Kidney tubule cell (primary cell): ENCODE measurements at regions not wholly inside any gene's neighbourhood (a gene's known extent, or its start where the extent isn't known, plus 50 kb on each side); places are given as distances from the start of the nearest gene placed in this dataset.
A peak's percentile ranks its signal among the peaks of the same experiment; 100 is the strongest.

Experiments used
- DNase-seq: peaks from one replicate; pipeline ENCODE4 v3.0.0-alpha.2; 2018; ENCODE audit warnings: low spot score

DNA sequence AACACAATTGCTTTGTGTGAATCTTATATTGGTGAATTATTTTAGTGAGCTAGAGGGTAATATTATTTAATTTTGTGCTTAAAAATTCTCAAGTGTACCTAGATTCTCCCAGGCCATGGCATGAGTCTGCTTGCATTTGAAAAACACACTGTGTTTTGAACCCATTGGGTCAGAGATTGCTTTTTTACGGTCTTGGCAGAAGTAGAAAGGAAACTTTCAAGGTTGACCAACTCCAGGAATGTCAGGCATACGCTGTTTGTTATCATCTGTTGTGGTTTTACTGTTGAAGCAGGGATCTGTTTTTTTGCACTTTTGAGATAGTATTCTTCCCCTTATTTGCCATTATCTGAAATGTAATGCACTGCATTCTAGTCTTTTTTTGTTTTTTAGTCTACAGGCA lies 377.4 kb downstream of the RPRM start:
- DNase-seq: peak; percentile 62

DNA sequence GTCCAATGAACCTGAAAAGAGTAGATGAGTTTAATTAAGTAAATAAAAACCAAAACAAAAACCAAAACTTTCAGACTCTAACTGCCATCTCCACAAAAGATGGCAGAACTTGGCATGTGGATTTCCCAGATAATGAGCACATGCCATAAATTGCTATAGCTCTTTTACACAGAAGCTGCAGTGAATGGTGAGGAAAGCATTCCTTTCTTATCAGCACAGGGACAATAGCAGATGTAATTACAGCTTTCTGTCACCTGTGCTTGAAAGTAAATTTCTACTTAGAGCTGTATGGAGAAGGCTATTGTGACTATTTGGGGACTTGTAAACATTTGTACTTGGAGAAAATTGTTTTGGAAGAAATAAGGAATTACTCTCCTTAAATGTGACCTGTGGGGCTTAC lies 378.4 kb downstream of the RPRM start:
- no peak for DNase-seq

DNA sequence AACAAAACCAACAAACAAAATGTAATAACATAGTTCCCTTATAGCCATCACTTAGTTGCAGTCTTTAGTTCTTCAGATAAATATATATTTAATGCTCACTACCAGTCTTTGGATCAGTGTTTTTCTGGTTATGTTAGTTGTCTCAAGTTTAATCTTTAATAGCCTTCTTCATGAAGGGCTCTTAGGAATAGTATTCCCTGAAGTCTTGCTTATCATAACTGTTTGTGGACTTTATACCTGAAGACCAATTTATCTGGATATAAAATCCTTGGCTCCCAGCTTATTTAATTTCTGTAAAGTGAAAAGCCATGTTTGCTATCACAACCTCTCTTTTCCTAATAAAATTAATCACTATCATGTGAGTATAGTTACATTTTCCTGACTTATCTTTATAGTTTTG lies 379.7 kb downstream of the ARL6IP6 start:
- DNase-seq: no peak

DNA sequence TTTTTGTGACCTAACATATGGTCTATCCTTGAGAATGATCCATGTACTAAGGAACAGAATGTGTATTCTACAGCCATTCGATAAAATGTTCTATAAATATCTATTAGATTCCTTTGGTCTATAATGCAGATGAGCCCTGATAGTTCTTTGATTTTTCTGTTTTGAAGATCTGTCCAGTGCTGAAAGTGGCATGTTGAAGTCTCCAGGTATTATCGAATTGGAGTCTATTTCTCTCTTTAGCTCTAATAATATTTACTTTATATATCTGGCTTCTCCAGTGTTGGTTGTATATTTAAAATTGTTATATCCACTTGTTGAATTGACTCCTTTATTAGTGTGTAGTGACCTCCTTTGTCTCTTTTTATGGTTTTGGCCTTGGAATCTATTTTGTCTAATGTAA lies 377.9 kb downstream of the ARL6IP6 start:
- no peak for DNase-seq

DNA sequence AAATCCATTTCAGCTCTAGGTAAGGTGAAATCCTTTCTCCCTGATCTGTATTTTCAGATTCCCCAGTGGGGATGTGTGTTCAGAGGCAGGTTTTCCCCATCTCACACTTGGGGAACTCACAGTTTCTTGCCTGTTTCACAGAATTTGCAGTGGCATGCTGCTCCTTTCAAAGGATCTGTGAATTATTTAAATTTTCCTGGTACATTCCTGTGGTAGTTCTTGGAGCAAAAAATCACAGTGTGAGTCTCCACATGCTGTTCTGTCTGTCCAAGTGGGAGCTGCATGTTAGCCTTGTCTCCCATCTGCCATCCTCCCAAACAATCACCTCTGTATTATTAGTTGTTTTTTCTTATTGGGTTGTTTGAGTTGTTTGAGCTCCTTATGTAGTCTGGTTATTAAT lies 372.9 kb downstream of the ARL6IP6 start:
- DNase-seq: no peak

DNA sequence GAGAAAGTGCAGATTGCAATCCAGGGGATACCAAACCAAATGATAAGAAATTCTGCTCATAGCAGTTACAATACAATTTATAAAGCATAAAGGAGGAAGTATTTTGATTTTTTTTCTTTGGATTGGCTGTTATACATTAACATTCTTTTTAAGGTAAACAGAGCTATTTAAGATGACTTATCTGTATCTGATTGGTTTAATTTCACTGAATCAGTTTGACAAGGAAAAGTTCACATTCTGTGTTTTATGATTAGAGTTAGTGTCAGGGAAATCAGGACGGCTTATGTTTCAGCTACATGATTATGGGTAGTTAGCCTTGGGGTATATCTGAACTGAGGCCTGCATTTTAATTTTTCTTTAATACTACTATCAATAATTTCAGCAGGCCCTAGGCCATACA lies 360.9 kb downstream of the ARL6IP6 start:
- no peak for DNase-seq

DNA sequence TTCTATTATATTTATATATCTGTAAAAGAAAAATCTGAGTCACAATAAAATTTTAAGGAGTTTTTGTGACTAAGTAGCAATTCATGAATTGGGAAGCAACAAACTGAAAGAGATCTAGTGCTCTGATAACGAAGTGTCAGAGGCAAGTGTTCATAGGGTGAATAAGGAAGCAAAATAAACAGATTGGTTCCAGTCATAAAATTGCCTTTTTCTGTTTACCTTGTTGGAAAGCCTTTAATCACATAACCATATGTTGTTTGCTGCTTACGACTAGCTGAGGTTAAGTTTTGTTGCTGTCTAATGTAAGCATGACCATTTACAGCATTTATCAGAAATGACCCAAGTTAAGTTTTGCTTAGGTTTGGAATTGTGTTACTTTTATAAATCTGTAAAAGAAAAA lies 358.9 kb downstream of the ARL6IP6 start:
- DNase-seq: no peak

DNA sequence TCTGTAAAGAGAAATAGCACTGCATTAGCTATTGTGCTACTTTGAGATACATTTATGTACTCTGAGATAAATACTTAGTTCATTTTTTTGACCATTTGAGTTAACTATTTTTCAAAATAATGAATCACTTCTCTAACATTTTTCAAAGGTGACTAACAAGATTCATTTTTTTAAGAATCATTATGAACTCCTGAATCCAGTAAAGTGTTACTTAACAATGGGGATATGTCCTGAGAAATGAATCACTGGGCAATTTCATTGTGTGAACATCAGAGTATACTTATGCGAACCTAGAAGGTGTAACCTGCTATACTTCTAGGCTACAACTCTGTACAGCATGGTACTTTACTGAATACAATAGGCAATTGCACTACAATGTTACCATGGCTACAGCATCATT lies 355.8 kb downstream of the ARL6IP6 start:
- peak; percentile 26 for DNase-seq

DNA sequence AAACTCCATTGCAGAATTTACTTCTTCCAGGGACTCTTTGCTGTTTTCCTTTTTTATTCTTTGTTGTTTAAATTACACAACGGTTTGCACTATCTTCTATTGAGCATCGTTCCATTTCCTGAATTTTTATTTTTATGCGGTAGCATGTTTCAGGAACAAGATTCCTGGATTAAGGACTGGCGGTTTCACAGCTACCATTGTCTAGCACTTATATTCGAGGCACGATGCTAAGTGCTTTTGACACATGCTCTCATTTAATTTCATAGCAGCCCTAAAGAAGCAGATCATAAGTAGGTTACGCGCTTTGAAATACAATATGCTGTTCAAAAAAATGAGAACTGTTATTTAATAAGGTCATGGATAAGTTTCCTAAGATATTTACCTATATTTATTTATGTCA lies 354.4 kb downstream of the ARL6IP6 start:
- DNase-seq: no peak

DNA sequence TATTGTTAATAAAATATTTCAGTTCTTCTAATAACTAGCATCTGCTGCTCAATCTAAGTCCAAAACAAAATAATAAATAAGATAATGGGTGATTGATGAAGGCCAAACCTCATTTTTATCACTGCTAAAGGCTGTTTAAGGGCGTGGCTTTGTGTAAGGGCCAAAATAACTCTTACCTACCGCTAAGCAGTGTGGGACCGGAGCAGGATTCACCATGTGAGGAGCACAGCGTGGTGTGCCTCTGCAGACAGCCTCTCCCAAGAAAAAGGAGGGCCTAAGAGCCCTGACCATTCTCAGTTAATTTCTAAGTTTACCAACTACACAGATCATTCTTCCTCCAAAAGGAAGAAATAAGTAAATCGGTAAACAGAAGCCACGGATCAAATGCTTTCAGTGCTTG lies 353.7 kb downstream of the ARL6IP6 start:
- no peak for DNase-seq

DNA sequence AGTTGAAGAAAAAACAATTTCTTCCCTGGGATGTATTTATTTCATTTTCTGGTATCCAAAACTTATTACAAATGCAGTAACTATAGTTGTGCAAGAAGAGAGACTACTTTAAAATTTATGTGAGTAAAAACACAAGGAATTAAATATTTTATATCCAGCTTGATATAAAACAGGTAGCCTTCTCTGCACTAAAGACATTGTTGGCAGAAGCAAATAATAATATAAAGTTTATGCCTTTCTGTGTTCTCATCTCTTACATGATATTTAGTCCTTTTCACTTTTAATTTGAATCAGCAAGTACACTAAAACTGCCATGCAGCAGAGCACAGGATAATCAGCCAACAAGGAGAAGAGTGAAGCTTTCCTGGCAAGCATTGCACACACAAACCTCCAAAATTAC lies 352.7 kb downstream of the ARL6IP6 start:
- no peak for DNase-seq

DNA sequence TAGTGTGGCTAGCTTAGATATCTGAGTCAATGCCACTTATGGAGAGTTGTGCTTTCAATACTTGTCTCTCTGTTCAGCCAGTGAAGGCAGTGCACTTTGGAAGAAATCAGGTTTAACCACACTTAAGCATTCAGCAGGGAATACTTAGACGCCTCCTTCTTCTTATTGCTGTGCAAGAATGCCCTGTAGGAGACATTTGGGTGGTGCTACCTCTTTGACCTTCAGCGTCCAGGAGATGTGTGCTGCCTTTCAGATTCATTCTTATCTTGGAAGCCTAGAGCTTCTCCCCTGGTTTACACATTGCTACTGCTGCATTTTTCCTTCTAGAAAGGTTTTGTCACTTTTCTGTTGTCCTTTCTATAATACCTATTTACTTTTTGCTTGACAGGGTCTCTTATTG lies 350.5 kb downstream of the ARL6IP6 start:
- no peak for DNase-seq

DNA sequence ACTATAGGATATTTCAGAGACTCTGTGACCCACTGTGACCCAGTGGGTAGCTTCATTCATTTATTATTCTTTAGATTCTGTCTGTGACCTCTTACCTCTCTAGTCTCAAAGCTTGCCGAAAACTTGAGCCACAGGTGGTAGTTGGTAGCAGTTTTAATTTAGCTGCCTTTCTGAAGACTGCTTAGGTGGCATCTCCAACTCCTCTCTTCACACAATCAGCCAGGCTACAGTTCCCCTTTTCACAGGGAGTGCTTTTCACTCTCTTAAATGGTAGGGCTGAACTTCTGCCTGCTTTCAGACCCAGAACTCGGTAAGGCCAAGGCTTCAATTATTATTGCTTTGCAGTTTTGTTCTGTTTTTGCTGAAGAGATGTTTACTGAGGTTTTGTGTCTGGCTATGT lies 349.6 kb downstream of the ARL6IP6 start:
- no peak for DNase-seq

DNA sequence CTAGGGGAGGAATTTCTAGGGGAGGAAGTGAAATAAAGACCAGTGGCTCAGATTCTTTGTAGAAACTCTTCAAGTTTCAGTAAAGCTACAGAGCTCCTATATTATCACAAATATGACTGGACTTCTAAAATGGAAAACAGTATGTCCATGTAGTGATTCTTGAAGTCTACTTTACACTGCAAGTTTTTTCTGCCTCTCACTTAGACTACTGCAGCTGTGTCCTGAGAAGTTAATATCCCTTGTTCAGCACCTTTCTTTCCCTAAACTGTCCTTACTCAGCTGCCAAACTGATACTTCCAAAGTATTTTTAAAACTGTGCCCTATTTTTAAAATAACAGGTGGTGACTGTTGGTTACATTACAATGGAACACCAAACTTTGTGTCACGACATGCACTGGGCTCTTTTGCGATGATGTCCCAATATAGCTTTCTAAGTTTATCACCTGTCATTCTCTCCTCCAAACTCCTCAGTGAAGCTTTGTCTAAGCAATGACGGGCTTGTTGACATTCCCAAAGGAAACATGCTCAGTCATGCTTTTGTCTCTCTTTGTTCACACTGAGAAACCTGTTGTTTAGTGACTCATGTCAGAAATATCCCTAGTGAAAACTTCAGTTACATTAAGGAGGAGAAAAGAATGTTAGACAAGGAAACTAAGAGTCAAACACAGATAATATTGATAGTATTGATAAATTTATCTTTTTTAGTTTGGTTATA lies 341.1 kb downstream of the ARL6IP6 start:
- peak; percentile 89 for DNase-seq

DNA sequence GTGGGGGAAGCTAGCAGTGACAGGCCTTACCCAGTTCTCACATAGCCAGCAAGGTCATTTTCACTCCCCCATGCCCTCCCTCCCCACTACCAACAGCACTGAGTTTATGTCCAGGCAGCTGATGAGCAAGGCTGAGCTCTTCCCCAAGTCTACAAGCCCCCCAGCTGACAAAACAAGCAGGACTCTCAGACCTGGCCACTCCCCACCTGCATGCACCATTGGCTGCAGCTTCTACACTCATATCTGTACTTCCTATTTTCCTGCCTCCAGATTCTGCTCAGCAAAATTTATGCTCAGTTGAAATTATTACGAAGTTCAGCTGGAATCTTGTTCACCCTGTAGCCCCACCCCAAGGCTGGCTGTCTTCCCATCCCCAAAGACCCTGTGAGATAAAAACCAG lies 339.3 kb downstream of the ARL6IP6 start:
- no peak for DNase-seq

DNA sequence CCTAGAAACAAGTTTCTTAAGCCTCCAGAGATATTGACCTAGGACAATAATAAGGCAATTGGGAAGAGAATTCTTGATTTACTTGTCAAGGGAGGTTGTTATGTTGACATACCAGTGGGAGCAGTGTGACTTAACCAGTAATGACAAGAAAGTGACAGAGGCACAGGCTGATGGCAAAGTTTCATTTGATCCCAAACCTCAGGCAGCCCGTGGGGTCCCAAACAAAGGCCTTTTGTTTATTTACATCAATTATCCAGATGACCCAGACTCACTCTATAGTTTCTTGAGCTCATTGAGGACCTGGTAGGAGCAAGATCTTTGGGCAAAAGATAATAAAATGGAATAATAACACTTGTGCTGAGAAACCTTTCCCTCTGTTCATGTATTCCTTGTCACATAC lies 336.8 kb downstream of the ARL6IP6 start:
- no peak for DNase-seq

DNA sequence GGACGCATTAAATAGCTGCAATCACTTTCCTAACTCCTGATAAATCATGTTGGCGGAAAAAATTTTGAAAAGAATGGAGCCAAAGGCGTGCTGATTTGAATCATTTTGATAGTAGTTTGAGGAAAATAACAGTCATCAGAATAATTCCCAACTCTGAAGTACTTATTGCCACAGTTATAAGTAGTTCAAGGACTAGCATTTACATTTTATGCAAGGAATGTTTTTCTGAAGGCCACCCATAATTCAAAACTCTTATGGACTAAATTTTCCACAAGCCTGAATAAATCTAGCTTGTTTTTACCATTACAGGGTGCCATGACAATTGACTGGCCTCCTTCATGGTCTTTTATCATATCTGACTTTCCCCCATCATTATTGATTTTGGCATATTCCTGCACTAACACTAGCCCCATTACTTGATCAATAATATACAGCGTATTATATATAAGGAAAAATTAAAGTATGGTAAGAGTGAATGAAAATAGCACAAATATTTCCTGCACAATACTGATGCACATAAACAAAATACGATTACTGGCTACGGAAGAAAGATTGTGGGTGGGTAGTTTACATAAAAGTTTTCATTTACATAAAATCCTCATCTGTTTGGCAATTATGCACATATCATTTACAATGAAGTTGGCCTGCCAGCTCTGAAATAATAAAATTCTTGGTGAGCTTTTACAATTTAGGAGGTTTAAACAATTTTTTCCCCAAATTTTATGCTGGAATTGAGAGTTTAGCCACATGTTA lies 334.6 kb downstream of the ARL6IP6 start:
- DNase-seq: no peak

DNA sequence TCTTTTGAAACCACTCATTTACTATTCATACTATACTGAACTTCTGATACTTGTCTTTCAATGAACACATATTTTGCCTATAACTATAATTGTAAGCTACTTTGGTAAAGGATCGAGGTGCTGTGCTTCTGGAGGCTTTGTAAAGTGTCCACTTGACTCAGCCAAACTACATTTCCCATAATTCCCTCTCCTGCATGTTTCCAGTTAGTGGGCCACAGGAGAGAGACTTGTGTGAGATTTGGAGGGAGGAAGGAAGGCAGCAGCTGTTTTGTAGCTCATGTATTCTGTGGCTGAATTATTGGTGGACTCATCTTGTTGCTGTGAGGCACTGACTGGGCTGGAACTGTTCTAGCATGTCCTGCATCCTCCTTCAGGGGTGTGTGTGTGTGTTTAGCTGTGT lies 328.8 kb downstream of the ARL6IP6 start:
- no peak for DNase-seq

DNA sequence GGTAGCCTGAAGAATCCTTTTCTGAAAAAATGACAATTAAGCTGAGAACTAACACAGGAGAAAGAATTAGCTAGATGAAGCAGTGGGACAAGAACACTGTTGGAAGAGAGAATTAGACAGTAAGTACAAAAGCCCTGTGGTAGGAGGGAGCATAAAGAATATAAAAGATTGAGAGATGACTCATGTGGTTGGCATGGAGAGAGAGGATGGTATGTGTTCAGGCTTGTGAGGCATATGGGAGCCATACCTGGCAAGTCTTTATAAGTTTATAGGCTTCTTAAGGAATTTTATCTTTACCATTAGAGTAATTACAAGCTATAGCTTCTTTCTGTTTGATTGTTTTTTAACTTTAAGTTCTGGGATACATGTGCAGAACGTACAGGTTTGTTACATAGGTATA lies 325.0 kb downstream of the ARL6IP6 start:
- peak; percentile 6 for DNase-seq

DNA sequence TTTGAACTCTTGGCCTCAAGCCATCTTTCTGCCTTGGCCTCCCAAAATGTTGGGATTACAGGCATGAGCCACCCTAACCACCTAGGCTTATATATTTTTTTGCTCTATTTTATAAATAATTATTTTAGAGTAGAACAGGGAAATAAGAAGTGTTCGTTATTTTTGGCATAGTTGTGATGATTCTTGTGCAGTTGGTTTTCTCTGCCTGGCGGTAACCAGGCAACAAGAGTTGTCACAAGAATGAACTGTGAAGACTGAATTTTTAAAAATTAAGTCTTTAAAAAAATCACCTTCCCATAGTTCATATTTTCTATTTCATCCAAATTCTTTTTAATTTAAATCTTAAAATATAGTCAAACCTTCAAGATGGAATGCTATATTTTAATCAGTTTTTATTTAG lies 310.2 kb downstream of the ARL6IP6 start:
- DNase-seq: no peak

DNA sequence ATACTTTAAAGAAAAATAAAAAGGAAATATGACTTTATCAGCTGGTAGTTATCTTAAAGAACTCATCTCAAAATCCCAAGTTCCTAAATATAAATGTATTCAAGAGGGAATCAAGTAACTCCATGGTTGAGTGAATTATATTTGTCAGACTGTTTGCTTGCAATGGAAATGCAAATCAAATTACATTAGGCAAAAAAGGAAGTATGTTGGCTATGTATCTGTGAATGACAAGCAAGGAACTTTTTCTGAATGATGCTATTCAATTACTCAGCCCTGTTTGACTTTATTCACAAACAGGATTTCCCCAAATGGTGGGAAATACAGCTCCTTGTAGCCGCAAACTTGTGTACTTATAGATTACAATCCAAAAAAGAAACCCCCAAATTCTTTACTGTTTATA lies 309.1 kb downstream of the ARL6IP6 start:
- DNase-seq: no peak

DNA sequence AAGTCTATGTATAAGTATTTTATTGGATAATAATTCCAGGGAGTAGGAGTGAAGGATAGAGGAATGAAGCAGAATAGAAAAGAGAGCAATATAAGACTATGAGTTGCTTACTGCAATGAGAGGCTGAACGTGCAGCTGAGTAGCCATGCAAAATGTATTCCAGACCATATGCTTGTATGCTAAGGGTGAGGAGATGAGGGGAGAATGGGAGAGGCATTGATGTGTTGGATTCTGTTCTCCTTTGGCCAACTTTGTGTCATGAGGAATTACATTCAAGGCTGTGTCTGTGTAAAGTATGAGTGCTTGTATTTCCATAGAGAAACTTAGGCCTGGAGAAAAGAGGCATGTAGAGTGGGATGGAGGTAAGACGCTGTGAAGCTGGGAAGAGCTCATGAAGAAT lies 301.8 kb downstream of the ARL6IP6 start:
- DNase-seq: no peak

DNA sequence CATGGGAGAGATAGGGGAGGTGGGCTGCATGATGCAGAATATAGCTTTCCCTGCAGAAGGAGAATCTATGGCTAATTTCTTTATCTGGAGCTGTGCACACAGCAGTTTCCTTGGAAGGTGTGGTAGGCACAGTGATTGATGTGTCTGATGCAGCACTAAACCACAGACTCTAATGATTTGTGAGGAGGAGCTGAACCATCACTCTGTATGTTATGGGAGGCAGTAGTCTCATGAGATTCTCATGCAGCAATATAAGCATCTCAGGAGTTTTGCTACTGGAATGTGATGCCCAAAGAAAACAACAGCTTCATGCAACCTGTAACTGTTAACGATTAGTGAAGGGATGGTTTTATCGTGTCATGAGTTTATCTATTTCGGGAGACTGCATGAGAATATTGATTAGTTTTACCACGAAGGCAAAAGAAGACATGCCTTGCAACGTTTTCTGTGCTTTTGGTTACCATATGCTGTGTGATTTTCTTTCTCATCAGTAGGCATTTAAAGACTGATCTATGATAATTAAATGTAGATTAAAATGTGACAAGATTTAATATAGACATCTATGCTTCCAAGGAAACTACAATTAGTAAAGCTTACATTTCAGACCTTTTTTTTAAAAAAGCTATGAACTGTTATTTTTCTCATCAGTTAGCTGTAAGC lies 286.8 kb downstream of the ARL6IP6 start:
- DNase-seq: no peak
